HEK293 (cell line): ENCODE measurements at regions not wholly inside any gene's neighbourhood (a gene's known extent, or its start where the extent isn't known, plus 50 kb on each side); places are given as distances from the start of the nearest gene placed in this dataset.

ENCODE experiments used
- ZNF707 ChIP-seq: fragments of 450-650 bp; formaldehyde crosslinking; IDR thresholded peaks from 2 replicates; pipeline ENCODE4 v1.5.1; 2016; ENCODE audit warnings: missing biosample characterization, missing genetic modification characterization
- TF ChIP-seq, protein P1 (sequence below): fragments of 450-650 bp; formaldehyde crosslinking; IDR thresholded peaks from 2 replicates; pipeline ENCODE4 v1.5.1; 2016; ENCODE audit warnings: missing biosample characterization, missing genetic modification characterization
- TF ChIP-seq, protein P2 (sequence below): fragments of 450-650 bp; formaldehyde crosslinking; IDR thresholded peaks from 2 replicates; pipeline ENCODE4 v1.5.1; 2016; ENCODE audit warnings: missing biosample characterization, missing genetic modification characterization
- TF ChIP-seq, protein P3 (sequence below): fragments of 450-650 bp; formaldehyde crosslinking; IDR thresholded peaks from 2 replicates; pipeline ENCODE4 v1.5.1; 2017; ENCODE audit warnings: missing biosample characterization, missing genetic modification characterization

DNA sequence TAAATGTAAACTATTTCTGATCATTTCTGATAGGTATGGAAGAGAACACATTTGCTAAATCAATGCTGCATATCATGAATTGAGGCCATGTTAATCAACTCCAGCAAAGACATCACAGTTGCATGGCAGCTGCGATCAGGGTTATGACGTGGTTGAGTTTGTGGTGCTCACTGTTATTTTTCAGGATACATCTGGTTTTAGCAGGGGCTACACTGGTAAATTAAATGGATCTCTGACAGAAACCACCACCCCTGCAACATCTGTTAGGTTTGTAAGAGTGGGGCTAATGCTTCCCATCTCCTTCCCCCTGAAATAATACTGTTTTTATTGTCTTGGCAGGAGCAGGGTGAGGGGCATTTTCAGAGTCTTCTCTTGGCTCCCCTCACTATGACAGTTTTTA is 444.4 kb upstream of the ZNF507 start:
- TF ChIP-seq, protein P1, sequence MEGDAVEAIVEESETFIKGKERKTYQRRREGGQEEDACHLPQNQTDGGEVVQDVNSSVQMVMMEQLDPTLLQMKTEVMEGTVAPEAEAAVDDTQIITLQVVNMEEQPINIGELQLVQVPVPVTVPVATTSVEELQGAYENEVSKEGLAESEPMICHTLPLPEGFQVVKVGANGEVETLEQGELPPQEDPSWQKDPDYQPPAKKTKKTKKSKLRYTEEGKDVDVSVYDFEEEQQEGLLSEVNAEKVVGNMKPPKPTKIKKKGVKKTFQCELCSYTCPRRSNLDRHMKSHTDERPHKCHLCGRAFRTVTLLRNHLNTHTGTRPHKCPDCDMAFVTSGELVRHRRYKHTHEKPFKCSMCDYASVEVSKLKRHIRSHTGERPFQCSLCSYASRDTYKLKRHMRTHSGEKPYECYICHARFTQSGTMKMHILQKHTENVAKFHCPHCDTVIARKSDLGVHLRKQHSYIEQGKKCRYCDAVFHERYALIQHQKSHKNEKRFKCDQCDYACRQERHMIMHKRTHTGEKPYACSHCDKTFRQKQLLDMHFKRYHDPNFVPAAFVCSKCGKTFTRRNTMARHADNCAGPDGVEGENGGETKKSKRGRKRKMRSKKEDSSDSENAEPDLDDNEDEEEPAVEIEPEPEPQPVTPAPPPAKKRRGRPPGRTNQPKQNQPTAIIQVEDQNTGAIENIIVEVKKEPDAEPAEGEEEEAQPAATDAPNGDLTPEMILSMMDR (tag by site-specific recombination), result no peak
- TF ChIP-seq ZNF707 (tag by site-specific recombination), result no peak
- TF ChIP-seq, protein P2, sequence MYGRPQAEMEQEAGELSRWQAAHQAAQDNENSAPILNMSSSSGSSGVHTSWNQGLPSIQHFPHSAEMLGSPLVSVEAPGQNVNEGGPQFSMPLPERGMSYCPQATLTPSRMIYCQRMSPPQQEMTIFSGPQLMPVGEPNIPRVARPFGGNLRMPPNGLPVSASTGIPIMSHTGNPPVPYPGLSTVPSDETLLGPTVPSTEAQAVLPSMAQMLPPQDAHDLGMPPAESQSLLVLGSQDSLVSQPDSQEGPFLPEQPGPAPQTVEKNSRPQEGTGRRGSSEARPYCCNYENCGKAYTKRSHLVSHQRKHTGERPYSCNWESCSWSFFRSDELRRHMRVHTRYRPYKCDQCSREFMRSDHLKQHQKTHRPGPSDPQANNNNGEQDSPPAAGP, result no peak
- TF ChIP-seq, protein P3, sequence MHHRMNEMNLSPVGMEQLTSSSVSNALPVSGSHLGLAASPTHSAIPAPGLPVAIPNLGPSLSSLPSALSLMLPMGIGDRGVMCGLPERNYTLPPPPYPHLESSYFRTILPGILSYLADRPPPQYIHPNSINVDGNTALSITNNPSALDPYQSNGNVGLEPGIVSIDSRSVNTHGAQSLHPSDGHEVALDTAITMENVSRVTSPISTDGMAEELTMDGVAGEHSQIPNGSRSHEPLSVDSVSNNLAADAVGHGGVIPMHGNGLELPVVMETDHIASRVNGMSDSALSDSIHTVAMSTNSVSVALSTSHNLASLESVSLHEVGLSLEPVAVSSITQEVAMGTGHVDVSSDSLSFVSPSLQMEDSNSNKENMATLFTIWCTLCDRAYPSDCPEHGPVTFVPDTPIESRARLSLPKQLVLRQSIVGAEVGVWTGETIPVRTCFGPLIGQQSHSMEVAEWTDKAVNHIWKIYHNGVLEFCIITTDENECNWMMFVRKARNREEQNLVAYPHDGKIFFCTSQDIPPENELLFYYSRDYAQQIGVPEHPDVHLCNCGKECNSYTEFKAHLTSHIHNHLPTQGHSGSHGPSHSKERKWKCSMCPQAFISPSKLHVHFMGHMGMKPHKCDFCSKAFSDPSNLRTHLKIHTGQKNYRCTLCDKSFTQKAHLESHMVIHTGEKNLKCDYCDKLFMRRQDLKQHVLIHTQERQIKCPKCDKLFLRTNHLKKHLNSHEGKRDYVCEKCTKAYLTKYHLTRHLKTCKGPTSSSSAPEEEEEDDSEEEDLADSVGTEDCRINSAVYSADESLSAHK (tag by site-specific recombination), result no peak
